ENCODE measurements at regions not wholly inside any gene's neighbourhood (a gene's known extent, or its start where the extent isn't known, plus 50 kb on each side); places are given as distances from the start of the nearest gene placed in this dataset.

DNA sequence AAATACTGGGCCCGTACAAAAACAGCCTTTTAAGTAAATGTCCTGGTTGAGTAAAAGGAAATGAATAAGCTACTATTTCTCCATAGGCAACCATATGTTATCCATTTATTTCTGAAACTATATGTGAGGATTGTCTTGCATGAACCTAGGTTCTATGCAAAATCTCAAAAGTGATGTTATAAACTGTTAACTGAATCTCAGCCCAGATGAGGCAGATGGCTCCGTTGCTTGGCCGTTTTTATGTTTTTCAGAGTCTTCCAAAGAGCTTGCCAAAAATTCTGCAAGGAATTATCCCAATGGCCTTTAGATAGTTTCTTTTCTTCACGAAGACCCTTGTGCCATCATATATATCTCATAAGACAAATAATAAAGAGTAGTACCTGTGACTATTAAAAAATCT, 1669.5 kb upstream of the DDX18 start:
- Histone ChIP-seq H3K27ac (ENCODE audit: low read depth in 1 of 2, low read length in 2 of 2) (no peak overlapping the region), H3K4me3 (ENCODE audit: low read length) (no peak overlapping the region), H3K27me3 (ENCODE audit: control insufficient read depth in 1 of 2, insufficient read depth in 2 of 2, low read length in 2 of 2) (no peaks in the 10 kb centered on the region), H3K9me3 (ENCODE audit: control insufficient read depth in 1 of 2, insufficient read depth in 1 of 2, low read length in 2 of 2) (peaks cover 0 to 5% of the 10 kb centered on the region in 2 experiments), H3K4me1 (ENCODE audit: insufficient read depth, low read length) (no peaks in the 10 kb centered on the region), H3K36me3 (ENCODE audit: insufficient read depth, low read length) (no peaks in the 10 kb centered on the region)
- CTCF ChIA-PET: no interaction called here
- Mint-ChIP-seq H3K27ac (no peak overlapping the region), H3K27me3 (no peaks in the 10 kb centered on the region), H3K9me3 (peaks cover 8% of the 10 kb centered on the region), H3K4me1 (ENCODE audit: low read depth) (no peaks in the 10 kb centered on the region), H3K36me3 (ENCODE audit: low read depth) (no peaks in the 10 kb centered on the region), H3K4me3 (no peak overlapping the region)
- TF ChIP-seq CTCF (IDR thresholded peaks at IDR 0.05): no peak
- POLR2A ChIA-PET: no interaction called here
- no peak for ATAC-seq (ENCODE audit: poor library complexity)
- intact Hi-C loops (cut with DNase I, micrococcal nuclease): no loop called here
- DNase-seq: no peak

DNA sequence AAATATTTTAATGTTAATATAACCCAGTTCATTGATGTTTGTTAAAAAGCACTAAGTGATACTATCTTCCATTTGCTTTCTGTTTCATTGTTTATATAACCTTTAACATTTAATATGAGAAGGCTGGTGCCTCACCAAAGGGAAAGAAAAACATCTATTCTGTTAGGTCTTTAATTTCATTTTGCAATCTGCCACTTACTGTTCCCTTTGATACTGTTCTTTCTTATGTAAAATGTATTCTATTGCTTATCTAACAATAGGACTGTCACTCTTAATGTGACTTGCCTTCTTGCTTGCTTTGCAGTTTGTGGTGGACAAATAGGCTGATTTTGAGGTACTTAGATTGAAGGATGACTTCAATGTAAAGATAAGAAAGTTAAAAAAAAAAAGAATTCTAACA, 1666.1 kb upstream of the DDX18 start:
- H3K4me3 ChIP-seq (ENCODE audit: low read length): no peak overlapping the region
- peaks cover 21% of the 10 kb centered on the region for H3K9me3 Mint-ChIP-seq
- no peak overlapping the region for H3K27ac Mint-ChIP-seq
- ChIA-PET CTCF (no interaction called here), POLR2A (no interaction called here)
- TF ChIP-seq CTCF (IDR thresholded peaks at IDR 0.05): no peak
- H3K36me3 ChIP-seq (ENCODE audit: insufficient read depth, low read length): no peaks in the 10 kb centered on the region
- DNase-seq (no peak), ATAC-seq (ENCODE audit: poor library complexity) (no peak)
- intact Hi-C loops (cut with DNase I, micrococcal nuclease): no loop called here
- H3K27me3 Mint-ChIP-seq: no peaks in the 10 kb centered on the region
- H3K4me1 ChIP-seq (ENCODE audit: insufficient read depth, low read length): no peaks in the 10 kb centered on the region
- no peaks in the 10 kb centered on the region for H3K4me1 Mint-ChIP-seq (ENCODE audit: low read depth)
- no peaks in the 10 kb centered on the region for H3K36me3 Mint-ChIP-seq (ENCODE audit: low read depth)
- no peak overlapping the region for H3K27ac ChIP-seq (ENCODE audit: low read depth in 1 of 2, low read length in 2 of 2)
- H3K9me3 ChIP-seq (ENCODE audit: control insufficient read depth in 1 of 2, insufficient read depth in 1 of 2, low read length in 2 of 2): peaks cover 0 to 5% of the 10 kb centered on the region in 2 experiments
- no peaks in the 10 kb centered on the region for H3K27me3 ChIP-seq (ENCODE audit: control insufficient read depth in 1 of 2, insufficient read depth in 2 of 2, low read length in 2 of 2)
- no peak overlapping the region for H3K4me3 Mint-ChIP-seq

- TF ChIP-seq CTCF (IDR thresholded peaks at IDR 0.05): no peak
- Mint-ChIP-seq H3K9me3 (peaks cover 30% of the 10 kb centered on the region), H3K27me3 (no peaks in the 10 kb centered on the region), H3K4me3 (no peak overlapping the region), H3K36me3 (ENCODE audit: low read depth) (no peaks in the 10 kb centered on the region), H3K27ac (no peak overlapping the region), H3K4me1 (ENCODE audit: low read depth) (no peaks in the 10 kb centered on the region)
- intact Hi-C loops (cut with DNase I, micrococcal nuclease): no loop called here
- ChIA-PET CTCF (no interaction called here), POLR2A (no interaction called here)
- ATAC-seq (ENCODE audit: poor library complexity) (no peak), DNase-seq (no peak)
- Histone ChIP-seq H3K9me3 (ENCODE audit: control insufficient read depth in 1 of 2, insufficient read depth in 1 of 2, low read length in 2 of 2) (peaks cover 0 to 3% of the 10 kb centered on the region in 2 experiments), H3K27ac (ENCODE audit: low read depth in 1 of 2, low read length in 2 of 2) (no peak overlapping the region), H3K36me3 (ENCODE audit: insufficient read depth, low read length) (no peaks in the 10 kb centered on the region), H3K4me1 (ENCODE audit: insufficient read depth, low read length) (no peaks in the 10 kb centered on the region), H3K27me3 (ENCODE audit: control insufficient read depth in 1 of 2, insufficient read depth in 2 of 2, low read length in 2 of 2) (no peaks in the 10 kb centered on the region), H3K4me3 (ENCODE audit: low read length) (no peak overlapping the region)
Observed at GRCh38 chr2:116153729-116154128, 1660.8 kb upstream of the DDX18 start.
